OCI-LY7 (cell line): ENCODE measurements at regions not wholly inside any gene's neighbourhood (a gene's known extent, or its start where the extent isn't known, plus 50 kb on each side); places are given as distances from the start of the nearest gene placed in this dataset.

ENCODE experiments used
- BruUV-seq: library from RNA; stranded (reverse); fragments of 400-500 nt; replicated peaks from 2 replicates; lab custom pipeline; 2021; lab: Mats Ljungman, UMichigan
- CTCF ChIA-PET: fragments of 300-600 bp; sonication (Branson Sonifier 250); formaldehyde crosslinking; loops from one replicate; lab custom pipeline; 2022; ENCODE audit warnings: antibody characterized with exemption; ENCODE audit not compliant: unreplicated experiment; lab: Charles Lee
- POLR2A ChIA-PET: fragments of 300-600 bp; sonication (Branson Sonifier 250); formaldehyde crosslinking; loops from one replicate; lab custom pipeline; 2022; ENCODE audit warnings: antibody characterized with exemption; lab: Charles Lee
- DNase-seq: peaks from one replicate; pipeline ENCODE4 v3.0.0-alpha.2; 2015; ENCODE audit warnings: low spot score
- H2AFZ ChIP-seq: fragments of 200-600 bp; sonication (generic), shearing (Covaris generic); 2 replicates; pipeline ENCODE4 v1.6.1; 2014; ENCODE audit warnings: mild to moderate bottlenecking, antibody characterized with exemption, low read length, moderate library complexity
- H3K27ac ChIP-seq: fragments of 200-600 bp; sonication (generic); 2 replicates; pipeline ENCODE4 v1.5.1; 2014; ENCODE audit warnings: mixed run types, low read depth, mild to moderate bottlenecking, moderate library complexity, low read length, inconsistent platforms; ENCODE audit not compliant: poor library complexity, severe bottlenecking
- H3K36me3 ChIP-seq: fragments of 200-600 bp; sonication (generic); 2 replicates; pipeline ENCODE4 v1.6.1; 2014; ENCODE audit warnings: mild to moderate bottlenecking, antibody characterized with exemption, low read length, moderate library complexity, mixed read lengths; ENCODE audit not compliant: insufficient read depth
- H3K4me1 ChIP-seq: fragments of 200-600 bp; sonication (generic); 2 replicates; pipeline ENCODE4 v1.5.1; 2014; ENCODE audit warnings: mild to moderate bottlenecking, low read length; ENCODE audit not compliant: insufficient read depth, poor library complexity, severe bottlenecking
- H3K4me2 ChIP-seq: fragments of 200-600 bp; sonication (generic); 2 replicates; pipeline ENCODE4 v1.6.1; 2014; ENCODE audit warnings: mild to moderate bottlenecking, low read length
- H3K4me3 ChIP-seq: fragments of 200-600 bp; sonication (generic); 2 replicates; pipeline ENCODE4 v1.5.1; 2014; ENCODE audit warnings: mild to moderate bottlenecking, low read depth, low read length; ENCODE audit not compliant: poor library complexity, severe bottlenecking
- H3K79me2 ChIP-seq: fragments of 200-600 bp; sonication (generic); 2 replicates; pipeline ENCODE4 v1.6.1; 2016; ENCODE audit warnings: low read depth, mild to moderate bottlenecking, low read length, moderate library complexity, mixed read lengths; ENCODE audit not compliant: insufficient read depth
- H3K9me2 ChIP-seq: fragments of 200-600 bp; sonication (generic); 2 replicates; pipeline ENCODE4 v1.6.1; 2016; ENCODE audit warnings: mild to moderate bottlenecking, low read length, mixed read lengths; ENCODE audit not compliant: insufficient read depth
- H3K9me3 ChIP-seq: fragments of 200-600 bp; sonication (generic); 2 replicates; pipeline ENCODE4 v1.6.1; 2014; ENCODE audit warnings: mild to moderate bottlenecking, mixed run types, low read length, mixed read lengths
- H4K20me1 ChIP-seq: fragments of 200-600 bp; sonication (generic); 2 replicates; pipeline ENCODE4 v1.6.1; 2014; ENCODE audit warnings: mild to moderate bottlenecking, antibody characterized with exemption, low read length, moderate library complexity, mixed read lengths; ENCODE audit not compliant: insufficient read depth
- EZH2phosphoT487 ChIP-seq: fragments of 200-600 bp; sonication (generic); IDR thresholded peaks from 2 replicates; pipeline ENCODE4 v1.6.1; 2018; ENCODE audit warnings: low read depth, borderline replicate concordance, mild to moderate bottlenecking, mixed run types, antibody characterized with exemption, low read length, moderate library complexity, mixed read lengths
- intact Hi-C: fragments of 100-400 bp; cut with micrococcal nuclease; formaldehyde crosslinking; loops from one replicate; pipeline ENCODE4 v1.10.0; 2022; ENCODE audit not compliant: unreplicated experiment
- TF ChIP-seq, protein P1 (sequence below): fragments of 200-600 bp; sonication (generic); conservative IDR thresholded peaks from 2 replicates; pipeline ENCODE4 v1.5.1; 2014; ENCODE audit warnings: mild to moderate bottlenecking, antibody characterized with exemption, low read length, moderate library complexity, mixed read lengths

DNA sequence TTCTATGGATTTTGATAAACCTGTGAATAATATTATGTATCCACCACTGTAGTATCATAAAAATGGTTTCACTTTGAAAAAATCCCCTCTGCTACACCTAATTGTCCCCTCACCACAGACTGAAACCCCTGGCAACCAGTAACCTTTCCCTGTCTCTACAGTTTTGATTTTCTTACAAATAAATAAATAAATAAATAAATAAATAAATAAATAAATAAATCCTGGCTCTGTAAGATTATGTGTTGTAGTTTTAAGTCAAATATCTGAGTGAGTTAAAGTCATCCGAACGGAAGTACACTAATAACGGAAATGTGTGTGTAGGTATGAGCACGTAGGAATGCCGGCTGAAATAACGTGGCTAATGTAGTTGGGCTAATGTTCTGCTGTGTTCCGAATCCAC is 641.5 kb downstream of the GABRG1 start:
- H3K4me2 ChIP-seq, result no peak overlapping the region
- no peaks in the 10 kb centered on the region for H3K79me2 ChIP-seq
- H3K27ac ChIP-seq, result no peak overlapping the region
- ChIA-PET POLR2A (no interaction called here), CTCF (no interaction called here)
- no peak overlapping the region for H2AFZ ChIP-seq
- H3K4me3 ChIP-seq, result no peak overlapping the region
- H3K9me3 ChIP-seq, result no peaks in the 10 kb centered on the region
- H3K36me3 ChIP-seq, result no peaks in the 10 kb centered on the region
- no peaks in the 10 kb centered on the region for H4K20me1 ChIP-seq
- no peak for DNase-seq
- no peaks in the 10 kb centered on the region for H3K9me2 ChIP-seq
- no TSS peak for BruUV-seq
- TF ChIP-seq EZH2phosphoT487, result no peak
- TF ChIP-seq, protein P1, sequence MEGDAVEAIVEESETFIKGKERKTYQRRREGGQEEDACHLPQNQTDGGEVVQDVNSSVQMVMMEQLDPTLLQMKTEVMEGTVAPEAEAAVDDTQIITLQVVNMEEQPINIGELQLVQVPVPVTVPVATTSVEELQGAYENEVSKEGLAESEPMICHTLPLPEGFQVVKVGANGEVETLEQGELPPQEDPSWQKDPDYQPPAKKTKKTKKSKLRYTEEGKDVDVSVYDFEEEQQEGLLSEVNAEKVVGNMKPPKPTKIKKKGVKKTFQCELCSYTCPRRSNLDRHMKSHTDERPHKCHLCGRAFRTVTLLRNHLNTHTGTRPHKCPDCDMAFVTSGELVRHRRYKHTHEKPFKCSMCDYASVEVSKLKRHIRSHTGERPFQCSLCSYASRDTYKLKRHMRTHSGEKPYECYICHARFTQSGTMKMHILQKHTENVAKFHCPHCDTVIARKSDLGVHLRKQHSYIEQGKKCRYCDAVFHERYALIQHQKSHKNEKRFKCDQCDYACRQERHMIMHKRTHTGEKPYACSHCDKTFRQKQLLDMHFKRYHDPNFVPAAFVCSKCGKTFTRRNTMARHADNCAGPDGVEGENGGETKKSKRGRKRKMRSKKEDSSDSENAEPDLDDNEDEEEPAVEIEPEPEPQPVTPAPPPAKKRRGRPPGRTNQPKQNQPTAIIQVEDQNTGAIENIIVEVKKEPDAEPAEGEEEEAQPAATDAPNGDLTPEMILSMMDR, result no peak
- intact Hi-C loops, result no loop called here
- H3K4me1 ChIP-seq, result no peaks in the 10 kb centered on the region

DNA sequence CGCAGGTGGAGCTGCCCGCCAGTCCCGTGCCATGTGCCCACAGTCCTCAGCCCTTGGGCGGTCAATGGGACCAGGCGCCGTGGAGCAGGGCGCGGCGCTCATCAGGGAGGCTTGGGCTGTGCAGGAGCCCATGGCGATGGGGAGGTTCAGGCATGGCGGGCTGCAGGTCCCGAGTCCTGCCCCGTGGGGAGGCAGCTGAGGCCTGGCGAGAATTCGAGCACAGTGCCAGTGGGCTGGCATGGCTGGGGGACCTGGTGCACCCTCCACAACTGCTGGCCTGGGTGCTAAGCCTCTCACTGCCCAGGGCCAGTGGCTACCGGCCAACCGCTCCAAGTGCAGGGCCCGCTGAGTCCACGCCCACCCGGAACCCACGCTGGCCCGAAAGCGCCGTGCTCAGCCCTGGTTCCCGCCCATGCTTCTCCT is 646.5 kb downstream of the GABRG1 start:
- Histone ChIP-seq H3K36me3 (no peaks in the 10 kb centered on the region), H2AFZ (no peak overlapping the region), H3K9me2 (no peaks in the 10 kb centered on the region), H3K79me2 (no peaks in the 10 kb centered on the region), H3K27ac (no peak overlapping the region), H3K9me3 (no peaks in the 10 kb centered on the region), H4K20me1 (no peaks in the 10 kb centered on the region), H3K4me2 (no peak overlapping the region), H3K4me3 (no peak overlapping the region), H3K4me1 (no peaks in the 10 kb centered on the region)
- POLR2A ChIA-PET, result no interaction called here
- no peak for DNase-seq
- TF ChIP-seq, protein P1, result no peak
- no peak for TF ChIP-seq EZH2phosphoT487
- intact Hi-C loops, result no loop called here
- no TSS peak for BruUV-seq
- CTCF ChIA-PET, result no interaction called here

DNA sequence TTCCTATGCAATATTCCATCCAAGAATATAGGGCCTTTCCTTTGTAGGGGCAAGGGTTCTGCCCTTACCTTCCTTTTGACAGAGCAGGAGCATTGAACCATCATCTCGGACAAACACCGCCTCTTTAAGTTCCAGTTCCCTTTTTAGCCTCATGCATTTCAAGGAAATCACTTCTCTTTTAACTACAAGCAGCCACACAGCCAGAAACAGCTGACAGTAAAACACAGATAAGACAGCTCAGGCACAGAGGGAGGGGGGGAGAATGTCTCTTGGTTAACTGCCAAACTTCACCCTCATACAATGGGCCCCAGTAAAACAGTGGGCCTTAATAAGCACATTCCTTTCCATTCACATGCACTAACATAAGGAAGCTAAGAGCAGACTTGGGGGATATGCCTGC is 648.3 kb downstream of the GABRG1 start:
- Histone ChIP-seq H3K4me3 (no peak overlapping the region), H4K20me1 (no peaks in the 10 kb centered on the region), H2AFZ (no peak overlapping the region), H3K9me2 (no peaks in the 10 kb centered on the region), H3K9me3 (no peaks in the 10 kb centered on the region), H3K4me2 (no peak overlapping the region), H3K27ac (no peak overlapping the region), H3K4me1 (no peaks in the 10 kb centered on the region), H3K79me2 (no peaks in the 10 kb centered on the region), H3K36me3 (no peaks in the 10 kb centered on the region)
- ChIA-PET POLR2A (no interaction called here), CTCF (no interaction called here)
- no TSS peak for BruUV-seq
- intact Hi-C loops, result no loop called here
- no peak for DNase-seq
- no peak for TF ChIP-seq EZH2phosphoT487
- TF ChIP-seq, protein P1, result no peak
